Fibroblast of pulmonary artery (primary cell): ENCODE measurements at regions not wholly inside any gene's neighbourhood (a gene's known extent, or its start where the extent isn't known, plus 50 kb on each side); places are given as distances from the start of the nearest gene placed in this dataset.

Experiments
- DNase-seq: peaks from one replicate; pipeline ENCODE4 v3.0.0-alpha.2; 2010; ENCODE audit warnings: low read depth
- H3K4me3 ChIP-seq: replicated peaks from 2 replicates; pipeline ENCODE4 v1.5.1; 2011; ENCODE audit warnings: low read depth, mild to moderate bottlenecking, control low read depth, low read length, moderate library complexity
- CTCF ChIP-seq: IDR thresholded peaks from 2 replicates; pipeline ENCODE4 v1.5.1; 2011; ENCODE audit warnings: mild to moderate bottlenecking, control low read depth, low read length, inconsistent platforms; ENCODE audit errors: missing control alignments

DNA sequence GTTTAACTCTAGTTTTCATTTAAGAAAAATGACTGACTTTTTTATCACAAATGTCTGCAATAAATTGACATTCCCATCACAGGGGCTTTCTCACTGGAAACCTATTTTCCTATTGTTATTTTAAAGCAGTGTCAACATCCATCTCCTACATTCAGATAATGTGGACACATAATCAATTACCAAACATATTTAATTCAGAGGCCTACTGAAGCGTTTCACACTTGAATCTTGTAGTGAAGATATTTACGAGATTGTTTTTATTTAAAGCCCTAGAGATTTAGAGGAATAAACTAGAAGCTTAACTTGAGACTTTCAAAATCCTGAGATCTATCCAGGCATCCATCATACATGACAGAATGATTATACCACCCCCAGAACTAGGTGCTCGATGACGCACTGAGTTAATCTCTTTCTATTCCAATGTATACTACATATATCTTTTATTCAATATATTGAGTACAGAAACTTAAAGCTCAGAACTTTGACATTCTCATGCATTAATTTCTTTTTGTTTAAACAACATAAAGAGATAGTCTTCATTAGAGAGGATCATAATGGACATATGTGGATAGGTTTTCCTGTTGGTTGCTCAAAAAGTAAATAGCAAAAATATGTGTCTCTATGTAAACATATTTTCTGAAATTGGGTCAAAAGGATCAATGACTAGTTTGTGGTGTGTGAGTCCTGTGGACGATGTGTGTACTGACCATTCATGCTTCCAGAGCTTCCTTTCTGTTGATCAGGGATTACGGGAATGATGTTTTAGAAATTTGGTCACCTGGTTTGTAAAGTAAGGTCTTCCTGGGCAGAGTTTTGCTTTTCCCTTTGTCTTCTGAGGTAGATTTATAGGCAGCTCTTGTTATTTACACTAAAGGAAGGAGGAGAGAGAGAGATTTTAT is 171.5 kb upstream of the HMCN1 start:
- DNase-seq = no peak
- H3K4me3 ChIP-seq = no peak overlapping the region
- TF ChIP-seq CTCF = no peak

GRCh38 chr1:185561629-185562028 is 172.6 kb upstream of the HMCN1 start:
- H3K4me3 ChIP-seq = no peak overlapping the region
- peak; percentile 25 for DNase-seq
- TF ChIP-seq CTCF = no peak

DNA sequence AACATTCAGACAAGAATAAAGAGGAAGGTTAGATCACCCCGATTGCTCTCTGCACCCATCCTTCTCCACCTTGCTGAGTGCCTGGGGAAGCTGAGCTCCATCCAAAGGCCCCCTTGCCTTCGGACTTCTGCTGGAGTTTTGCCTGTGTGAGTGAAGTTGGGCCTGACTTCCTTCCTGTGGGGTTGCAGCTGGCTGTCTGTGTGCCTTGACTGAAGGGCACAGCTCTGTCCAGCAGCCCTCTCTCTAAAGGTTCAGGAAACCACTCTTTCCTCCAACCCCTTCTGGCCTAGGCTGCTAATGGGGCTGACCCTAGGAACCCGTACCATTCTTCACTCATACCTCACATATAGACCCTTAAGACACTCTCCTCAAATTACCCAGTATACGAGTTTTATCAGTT is 173.4 kb upstream of the HMCN1 start:
- DNase-seq = no peak

GRCh38 chr1:185559684-185560331 is 174.4 kb upstream of the HMCN1 start:
- peak; percentile 46 for TF ChIP-seq CTCF
- no peak overlapping the region for H3K4me3 ChIP-seq
- DNase-seq = peak; percentile 50

More for the DNA sequence above, 173.4 kb upstream of the HMCN1 start:
- no peak for TF ChIP-seq CTCF
- H3K4me3 ChIP-seq = no peak overlapping the region

DNA sequence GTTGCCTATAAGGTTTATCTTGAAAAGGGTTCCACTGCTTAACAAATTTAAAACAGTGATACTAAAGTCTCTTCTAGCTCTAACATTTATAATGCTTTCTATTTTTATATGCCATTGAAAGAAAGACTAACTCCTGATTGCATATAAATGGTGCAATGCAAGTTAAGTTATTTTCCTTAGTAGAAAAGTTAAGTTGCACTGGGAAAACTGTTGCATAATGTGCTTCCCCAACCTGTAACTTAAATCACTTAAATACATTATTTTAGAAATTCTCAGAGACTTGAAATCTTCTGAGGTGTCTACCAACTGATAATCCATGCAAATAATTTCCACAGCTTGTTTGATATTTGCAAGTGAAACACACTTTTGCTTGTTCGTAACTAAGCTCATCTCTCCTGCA is 175.0 kb upstream of the HMCN1 start:
- H3K4me3 ChIP-seq = no peak overlapping the region

DNA sequence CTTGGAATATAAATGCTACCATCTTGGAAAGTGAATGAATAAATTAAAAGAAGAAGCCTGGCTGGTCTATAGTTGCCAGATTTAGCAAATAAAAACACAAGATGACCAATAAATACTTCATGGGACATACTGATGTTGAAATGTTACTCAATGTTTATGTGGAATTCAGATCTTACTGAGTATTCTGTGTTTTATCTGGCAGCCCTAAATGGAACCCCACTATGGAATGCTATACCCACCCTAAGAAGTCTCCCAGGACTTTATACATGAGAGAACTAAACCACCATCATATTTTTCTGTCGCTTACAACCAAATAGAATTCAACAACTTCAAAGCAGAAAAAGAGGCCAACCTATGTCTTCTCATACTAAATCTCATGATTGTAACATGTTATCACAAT is 177.6 kb upstream of the HMCN1 start:
- no peak overlapping the region for H3K4me3 ChIP-seq
- peak; percentile 26 for DNase-seq
- no peak for TF ChIP-seq CTCF

More for the DNA sequence above, 175.0 kb upstream of the HMCN1 start:
- no peak for DNase-seq
- no peak for TF ChIP-seq CTCF
